Cerebellar cortex (tissue), 1 donor: ENCODE measurements at regions not wholly inside any gene's neighbourhood (a gene's known extent, or its start where the extent isn't known, plus 50 kb on each side); places are given as distances from the start of the nearest gene placed in this dataset.
A peak's percentile ranks its signal among the peaks of the same experiment; 100 is the strongest.
"Not testable (repeated sequence)": the region's sequence is repeated elsewhere in the genome, so short reads cannot be mapped to it uniquely, and the experiment has no call there.

ENCODE experiments used
- DNase-seq: peaks from one replicate; pipeline ENCODE4 v3.0.0-alpha.2; 2015; ENCODE audit warnings: low spot score

DNA sequence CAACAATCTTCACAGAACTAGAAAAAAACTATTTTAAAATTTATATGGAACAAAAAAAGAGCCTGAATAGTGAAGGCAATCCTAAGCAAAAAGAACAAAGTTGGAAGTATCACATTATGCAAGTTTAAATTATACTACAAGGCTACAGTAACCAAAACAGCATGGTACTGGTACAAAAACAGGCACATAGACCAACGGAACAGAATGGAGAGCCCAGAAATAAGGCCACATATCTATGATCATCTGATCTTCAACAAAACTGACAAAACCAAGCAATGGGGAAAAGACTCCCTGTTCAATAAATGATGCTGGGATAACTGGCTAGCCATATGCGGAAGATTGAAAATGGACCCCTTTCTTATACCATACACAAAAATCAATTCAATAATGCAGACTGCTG lies 74.4 kb upstream of the RTN4 start:
- DNase-seq: not testable (repeated sequence)

DNA sequence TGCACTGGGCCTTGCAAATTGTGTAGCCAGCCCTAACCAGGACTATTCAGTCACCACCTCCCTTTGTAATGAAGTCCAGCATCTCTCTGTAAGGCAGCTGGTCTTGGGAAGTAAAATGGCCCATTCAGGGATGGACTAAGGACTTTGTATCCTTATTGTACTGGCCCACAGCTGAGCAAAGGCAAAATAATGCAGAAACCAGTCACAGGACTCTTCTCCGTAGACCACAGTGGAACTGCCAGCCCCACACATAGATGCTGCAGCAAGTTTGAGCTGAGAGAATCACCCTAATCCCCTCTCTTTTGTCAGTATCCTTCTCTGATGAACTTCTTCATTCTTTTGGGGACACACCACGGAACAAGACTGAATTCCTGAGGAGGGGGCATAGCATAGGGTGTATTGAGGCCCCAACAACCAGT lies 73.6 kb upstream of the RTN4 start:
- no peak for DNase-seq

DNA sequence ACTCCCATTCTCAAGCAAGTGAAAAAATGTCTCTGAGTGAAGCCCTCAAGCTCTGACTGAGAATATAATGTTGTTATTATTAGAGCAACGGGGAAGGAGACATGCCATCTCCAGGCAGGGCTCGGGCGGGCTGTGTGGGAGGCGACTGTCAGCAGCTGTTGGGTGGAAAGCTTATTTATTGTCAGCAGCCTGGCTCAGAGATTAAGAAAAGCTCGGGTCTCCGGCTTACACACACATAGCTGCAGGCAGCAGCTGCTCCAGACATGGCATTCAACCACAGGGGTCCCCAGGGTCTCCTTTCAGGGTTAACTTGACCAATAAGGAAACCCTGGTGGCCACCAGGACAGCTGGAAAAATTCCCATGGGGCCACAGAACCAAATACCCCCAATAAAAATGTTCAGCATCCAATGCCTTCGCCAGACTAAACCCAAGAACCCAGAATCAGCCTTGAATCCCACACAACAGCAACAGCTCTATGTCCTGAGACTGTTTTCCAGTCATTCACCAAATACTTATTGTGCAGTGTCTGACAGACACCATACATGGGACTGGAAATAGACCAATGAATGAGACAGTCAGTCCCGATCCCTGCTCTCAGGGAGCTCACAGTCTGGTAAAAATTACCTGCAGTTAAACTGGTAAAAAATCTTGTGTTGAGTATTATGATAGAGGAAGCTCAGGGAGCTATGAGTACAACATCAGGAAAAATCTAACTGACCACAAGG lies 70.5 kb upstream of the RTN4 start:
- DNase-seq: no peak

DNA sequence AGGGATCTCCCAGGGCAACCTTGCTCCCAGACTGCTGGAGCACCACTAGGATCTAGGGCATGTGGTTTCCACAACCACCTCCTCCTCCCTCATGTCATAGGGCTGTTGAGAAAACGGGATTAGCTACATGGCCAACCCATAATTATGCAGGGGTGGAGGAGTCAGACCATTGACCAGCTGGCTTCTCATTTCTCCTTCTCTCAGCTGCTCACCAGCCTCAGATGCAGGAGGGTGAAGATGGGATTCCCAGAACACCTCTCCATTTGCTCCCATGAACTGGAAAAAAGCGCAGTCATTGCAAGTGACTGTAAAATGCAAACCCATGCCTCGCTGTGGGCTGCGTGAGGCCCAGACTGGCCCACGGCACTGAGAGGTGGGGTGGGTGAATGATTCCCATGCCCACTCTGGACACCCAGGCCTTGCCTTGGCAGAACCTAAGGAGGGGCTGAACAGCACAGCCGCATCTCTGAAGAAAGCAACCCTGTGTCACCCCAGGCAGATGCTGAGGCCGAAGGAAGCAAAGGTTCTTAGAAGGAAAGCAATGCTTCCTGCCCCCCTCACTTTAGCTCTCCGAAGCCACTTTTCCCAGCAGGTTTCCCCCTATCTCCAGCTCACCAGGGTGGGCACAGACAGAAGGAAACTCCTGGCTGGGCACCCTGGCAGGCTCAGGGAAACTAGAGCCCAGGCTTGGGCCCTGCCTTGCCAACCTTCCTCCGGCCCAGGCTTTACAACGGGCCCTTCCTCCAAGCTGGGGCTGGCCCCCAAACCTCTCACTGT lies 69.6 kb upstream of the RTN4 start:
- no peak for DNase-seq

DNA sequence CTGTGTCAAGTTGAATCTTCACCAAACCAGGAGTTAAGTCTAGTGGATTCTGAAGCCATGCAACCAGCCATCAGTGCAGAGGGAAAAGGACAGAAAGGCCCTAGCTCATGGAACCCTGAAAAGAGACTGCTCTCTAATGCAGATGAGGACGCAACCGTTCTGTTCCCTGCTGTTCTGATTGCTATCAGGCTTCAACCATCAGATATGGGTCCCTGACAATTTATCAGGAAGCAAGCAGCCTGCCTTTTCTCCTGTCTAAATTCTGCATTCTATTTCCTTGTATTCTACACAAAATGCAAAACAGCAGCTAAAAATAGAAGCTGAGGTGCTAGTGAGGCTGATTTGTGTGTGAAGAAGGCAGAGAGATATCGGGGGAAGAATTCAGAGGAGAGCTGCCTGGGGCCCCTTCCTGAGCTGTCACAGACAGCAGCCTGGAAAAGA lies 68.4 kb upstream of the RTN4 start:
- no peak for DNase-seq

DNA sequence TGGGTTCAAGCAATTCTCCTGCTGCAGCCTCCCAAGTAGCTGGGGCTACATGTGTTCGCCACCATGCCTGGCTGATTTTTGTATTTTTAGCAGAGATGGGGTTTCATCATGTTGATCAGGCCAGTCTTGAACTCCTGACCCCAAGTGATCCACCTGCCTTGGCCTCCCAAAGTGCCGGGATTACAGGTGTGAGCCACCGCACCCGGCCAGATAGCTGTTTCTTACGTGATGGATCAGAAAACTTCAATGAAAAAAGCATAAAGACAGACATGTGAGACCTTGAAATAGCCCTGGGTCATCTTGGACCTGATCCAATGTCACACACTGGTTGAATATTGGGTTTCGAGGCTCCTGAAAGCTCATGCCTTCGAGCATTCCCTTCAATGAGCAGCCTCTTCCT lies 66.7 kb upstream of the RTN4 start:
- no peak for DNase-seq

DNA sequence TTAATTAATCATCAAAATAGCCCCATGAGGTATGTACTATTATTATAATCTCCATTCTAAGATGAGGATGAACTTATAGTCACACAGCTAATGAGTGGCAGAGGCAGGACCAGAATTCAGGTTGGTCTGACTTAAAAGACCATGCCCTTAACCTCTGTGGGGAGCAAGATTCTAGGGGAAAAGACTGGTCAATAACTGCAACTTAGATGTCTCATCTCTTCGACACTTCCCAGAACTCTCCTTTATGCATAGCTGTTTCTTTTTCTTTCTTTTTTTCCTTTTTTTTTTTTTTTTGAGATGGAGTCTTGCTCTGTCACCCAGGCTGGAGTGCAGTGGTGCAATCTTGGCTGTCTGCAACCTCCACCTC lies 66.3 kb upstream of the RTN4 start:
- DNase-seq: no peak

DNA sequence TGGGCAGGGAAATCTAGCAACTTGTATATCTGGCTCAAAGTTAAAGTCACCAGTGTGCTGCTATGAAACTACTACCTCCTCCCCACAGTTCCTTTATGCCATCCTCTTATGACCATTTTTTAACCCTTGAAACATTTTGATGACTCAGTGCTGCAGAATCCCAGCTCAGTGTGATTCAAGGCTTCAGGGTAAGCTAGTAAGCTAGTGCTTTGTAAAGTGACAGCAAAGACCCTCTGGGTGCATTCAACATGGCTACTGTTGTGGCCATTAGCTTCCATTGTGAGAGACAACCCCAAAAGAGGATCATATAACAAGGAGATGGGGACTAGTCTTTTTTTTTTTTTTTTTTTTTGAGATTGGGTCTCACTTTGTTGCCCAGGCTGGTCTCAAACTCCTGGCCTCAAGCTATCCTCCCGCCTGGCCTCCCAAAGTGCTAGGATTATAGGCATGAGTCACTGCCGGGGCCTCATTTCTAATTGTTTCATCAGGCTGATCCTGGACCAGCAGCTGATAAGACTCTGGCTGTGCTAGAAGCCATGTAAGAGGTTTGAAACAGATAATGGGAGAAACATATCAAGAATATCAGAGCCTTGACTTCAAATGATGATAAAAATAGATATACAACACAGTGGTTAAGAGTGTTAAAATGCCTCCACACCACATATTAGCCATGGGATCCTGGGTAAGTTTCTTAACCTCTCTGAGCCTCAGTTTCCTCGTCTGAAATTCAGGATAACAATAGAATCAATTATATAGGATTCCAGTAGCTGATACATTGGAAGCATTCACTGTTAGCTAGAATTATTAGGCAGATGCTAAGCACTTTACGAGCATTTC lies 65.7 kb upstream of the RTN4 start:
- no peak for DNase-seq

DNA sequence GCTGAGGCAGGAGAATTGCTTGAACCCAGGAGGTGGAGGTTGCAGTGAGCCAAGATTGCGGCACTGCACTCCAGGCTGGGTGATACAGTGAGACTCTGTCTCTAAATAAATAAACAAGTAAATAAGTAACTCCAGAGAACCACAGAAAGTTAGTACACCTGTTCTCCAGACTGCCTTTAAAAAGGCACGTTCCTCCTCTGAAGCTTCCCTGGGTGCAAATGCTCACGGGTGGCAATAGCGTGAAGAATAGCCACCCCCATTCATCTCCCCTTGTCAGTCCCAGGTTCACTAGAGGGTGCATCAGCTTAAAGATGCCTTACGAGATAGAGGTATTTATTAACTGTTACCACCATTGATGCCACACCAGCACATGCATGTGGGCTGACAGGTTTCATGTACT lies 64.3 kb upstream of the RTN4 start:
- no peak for DNase-seq

DNA sequence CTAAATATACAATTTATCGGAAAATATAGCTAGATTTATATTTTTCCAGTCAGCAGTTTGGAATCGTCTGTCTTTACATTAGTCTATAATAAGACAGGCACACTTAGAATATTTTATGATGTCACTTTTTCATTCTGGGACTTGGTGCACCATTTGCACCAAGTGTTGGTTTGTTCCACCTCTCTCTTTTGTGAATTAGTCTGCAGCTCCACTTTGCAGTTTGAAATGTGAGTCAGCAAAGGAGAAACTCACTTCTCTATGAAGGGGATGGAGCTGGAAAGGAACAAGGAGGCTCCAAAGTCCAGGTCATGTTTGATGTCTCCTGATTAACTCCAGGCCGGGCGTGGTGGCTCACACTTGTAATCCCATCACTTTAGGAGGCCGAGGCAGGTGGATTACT lies 63.8 kb upstream of the RTN4 start:
- no peak for DNase-seq

DNA sequence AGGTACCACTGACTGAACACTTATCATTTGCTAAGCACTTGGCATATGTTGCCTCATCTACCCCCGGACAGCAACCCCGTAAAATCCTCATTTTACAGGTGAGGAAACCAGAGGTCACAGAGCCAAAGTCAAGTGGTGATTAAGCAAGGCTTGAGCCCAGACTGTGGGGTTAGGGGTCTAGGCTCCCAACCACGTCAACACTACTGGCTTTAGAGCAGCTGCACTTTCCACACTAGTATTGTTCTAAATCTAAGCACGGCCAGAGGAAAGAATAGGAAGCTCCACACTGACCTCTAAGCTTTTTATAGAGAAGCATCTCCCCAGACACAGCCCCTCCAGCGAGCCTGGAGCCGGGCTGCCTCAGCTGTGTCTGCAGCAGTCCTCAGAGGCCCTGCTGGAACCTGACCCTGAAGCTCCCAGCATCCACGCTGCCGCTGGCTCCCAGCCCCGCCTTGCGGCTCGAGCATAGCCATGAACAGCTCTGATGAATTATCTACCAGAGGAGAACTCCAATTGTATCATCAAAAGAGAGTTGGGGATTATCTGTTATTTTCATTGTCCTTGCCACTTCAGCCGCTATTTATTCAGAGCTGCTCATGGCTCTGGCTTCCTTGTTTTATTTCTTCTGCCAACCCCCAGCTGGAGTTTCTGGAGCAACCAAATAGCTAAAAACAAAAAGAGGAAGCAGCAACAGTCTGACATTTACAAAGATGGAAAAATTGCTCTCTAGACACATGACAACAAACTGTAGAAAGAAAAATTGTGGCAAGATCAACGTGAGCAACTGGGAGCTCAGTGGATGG lies 62.2 kb upstream of the RTN4 start:
- peak; percentile 70 for DNase-seq

DNA sequence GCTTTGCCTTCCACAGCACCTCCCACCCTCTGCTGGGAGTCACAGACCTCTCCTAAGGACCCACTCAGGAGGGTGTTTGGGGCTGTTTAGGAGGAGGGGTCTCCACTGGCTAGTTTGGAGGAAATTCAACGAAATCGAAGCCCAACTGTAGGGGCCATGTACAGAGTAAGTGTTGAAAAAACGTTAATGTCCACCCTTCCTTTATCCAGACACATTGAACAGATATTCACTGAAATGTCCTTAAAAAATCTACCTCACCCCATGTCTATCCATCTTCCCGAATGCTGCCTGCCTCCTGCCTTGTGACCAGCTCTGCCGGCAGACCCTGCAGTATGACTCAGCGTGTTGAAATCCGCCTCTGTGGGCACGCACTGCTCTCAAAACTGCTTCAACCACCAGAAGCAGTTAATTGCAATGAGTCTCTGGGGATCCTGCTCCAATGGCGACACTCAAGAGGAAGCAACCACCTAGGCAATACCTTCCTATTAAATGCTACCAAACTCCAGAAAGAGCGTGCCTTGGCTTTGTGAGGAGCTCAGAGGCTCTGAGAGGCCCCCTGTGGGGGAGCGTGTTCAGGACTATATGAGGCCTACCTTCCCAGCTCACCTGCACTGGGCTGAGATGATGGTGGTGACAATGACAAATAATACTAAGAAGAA lies 61.4 kb upstream of the RTN4 start:
- DNase-seq: peak; percentile 37

DNA sequence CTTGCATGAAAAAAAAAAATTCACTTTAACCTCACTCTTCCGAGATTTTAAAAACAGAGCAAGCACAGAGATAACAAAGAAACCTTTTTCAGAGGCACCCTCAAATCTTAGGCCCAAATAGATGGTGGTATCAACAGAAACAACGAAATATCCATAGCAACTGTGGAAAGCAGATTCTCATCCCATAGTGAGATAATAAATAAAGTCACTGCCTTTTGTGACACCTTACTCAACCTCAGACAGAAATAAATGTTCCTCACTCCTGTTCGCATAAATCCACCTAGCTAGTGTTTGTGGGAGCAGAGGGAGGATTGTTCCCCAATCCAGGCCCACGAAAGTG lies 60.9 kb upstream of the RTN4 start:
- DNase-seq: no peak

DNA sequence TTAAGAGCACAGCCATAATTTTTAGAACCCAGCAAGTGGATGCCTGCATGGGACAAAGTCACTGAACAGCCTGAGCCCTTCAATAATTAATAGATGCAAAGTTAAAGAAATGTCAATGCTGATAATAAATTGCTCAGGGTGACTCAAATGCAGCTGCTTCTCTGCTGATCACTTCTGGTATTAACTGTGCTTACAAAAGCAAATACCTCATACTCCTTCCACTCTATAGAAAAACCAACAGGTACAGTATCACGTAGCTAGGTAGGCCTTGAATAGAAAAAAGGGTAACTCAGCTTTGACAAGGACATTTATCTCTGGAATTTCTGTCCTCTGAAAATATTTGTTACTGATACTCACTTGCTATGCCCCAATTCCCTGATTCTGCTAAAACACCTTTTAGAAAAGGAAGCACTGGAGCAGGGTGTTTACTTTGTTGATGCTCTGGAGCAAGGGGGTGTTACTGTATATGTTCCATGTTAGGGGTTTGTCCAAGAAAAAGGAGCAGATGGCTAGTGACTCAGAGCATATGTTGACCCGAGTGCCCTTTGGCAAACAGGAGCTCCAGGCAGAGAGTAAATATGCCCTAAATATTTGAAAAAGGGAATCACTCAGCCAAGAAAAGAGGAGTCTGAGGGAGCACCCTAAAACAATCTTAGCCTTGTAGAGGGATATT lies 59.1 kb upstream of the RTN4 start:
- peak; percentile 90 for DNase-seq

DNA sequence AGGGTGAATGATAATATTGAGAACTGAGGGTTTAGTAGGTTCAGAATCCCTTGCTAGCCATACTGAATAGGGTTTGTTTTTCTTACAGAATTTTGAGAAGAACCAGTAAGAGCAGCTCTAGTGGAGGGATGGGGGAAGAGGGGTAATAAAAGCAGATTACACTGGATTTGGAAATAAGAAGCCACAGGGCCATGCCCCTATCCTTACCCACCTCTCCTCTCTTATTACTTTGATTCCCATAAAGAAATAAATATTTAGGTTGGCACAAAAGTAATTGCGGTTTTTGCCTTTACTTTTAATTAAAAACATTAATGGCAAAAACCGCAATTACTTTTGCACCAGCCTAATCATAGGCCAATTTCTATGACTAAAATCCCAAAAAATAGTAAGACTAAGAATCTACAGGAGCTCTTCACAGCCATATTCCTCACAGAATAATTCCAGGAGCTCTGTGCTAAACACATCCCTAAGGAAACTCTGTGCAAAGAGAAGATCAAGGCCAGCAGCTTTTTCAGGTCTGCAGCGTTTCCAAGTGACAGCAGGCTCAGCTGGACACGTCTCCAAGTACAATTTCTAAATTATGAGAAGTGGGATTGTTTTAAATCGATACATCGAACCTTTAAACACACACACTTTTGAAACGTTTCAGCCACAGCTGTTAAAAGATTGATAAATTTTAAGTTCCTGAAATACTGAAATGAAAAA lies 58.4 kb upstream of the RTN4 start:
- peak; percentile 50 for DNase-seq

DNA sequence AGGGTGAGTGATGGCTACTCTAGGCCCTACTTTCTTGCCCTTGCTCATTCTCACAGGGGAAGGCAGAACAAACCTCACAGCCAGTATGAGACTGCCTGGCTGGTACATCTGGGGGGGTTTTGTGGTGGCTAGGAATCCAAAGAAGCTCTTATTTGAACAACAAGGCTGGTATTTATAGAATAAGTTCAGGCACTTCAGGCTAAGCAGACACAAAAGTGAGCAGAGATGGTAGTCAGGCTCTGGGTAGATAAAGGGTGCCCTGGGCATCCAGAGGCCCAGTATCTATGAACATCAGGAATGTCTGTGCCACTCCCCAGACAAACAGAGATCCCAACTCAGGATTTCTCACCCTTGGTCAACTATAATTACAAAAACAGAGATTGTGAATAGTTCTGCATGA lies 57.2 kb upstream of the RTN4 start:
- no peak for DNase-seq

DNA sequence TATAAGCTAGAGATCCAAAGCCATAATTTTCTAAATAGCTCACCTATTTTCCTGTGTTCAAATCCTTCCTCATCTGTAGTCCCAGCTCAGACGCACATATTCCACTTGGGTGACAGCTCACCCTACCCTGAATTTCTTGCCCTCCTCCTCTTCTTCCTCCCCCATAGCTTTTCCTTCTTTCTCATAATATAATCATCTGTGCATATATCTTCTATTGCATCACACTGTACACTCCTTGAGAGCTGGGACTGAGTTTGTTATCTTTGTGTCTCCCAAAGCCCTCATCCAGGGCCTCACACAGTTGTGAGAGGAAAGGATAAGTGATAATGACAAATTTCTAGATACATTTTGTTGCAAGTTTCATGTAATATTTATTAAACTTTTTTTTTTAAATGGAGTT lies 55.9 kb upstream of the RTN4 start:
- no peak for DNase-seq

DNA sequence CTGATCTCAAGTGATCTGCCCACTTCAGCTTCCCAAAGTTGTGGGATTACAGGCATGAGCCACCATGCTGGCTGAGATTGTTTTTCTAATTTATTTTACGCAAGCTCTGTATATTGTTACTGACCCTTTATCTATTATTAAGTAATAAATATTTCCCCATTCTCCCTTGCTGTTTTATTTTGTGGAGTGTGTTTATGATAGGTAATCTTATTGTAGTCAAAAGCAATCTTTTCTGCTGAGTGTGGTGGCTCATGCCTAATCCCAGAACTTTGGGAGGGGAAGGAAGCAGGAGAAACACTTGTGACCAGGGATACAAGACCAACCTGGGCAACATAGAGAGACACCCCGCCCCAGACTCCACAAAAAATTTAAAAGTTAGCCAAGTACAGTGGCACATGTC lies 55.2 kb upstream of the RTN4 start:
- DNase-seq: no peak

DNA sequence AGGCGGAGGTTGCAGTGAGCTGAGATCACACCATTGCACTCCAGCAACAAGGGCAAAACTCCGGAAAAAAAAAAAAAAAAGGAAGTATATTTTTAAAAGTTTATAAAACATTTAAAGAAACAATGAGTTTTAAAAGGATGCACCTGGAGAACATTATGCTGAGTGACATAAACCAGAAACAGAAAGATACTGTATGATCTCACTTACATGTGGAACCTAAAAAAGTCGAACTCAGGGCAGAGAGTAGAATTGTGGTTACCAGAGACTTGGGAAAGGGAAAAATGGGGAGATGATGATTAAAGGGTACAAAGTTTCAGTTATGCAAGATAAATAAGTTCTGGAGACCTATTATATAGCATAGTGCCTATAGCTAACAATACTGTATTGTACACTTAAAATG lies 52.8 kb upstream of the RTN4 start:
- no peak for DNase-seq

DNA sequence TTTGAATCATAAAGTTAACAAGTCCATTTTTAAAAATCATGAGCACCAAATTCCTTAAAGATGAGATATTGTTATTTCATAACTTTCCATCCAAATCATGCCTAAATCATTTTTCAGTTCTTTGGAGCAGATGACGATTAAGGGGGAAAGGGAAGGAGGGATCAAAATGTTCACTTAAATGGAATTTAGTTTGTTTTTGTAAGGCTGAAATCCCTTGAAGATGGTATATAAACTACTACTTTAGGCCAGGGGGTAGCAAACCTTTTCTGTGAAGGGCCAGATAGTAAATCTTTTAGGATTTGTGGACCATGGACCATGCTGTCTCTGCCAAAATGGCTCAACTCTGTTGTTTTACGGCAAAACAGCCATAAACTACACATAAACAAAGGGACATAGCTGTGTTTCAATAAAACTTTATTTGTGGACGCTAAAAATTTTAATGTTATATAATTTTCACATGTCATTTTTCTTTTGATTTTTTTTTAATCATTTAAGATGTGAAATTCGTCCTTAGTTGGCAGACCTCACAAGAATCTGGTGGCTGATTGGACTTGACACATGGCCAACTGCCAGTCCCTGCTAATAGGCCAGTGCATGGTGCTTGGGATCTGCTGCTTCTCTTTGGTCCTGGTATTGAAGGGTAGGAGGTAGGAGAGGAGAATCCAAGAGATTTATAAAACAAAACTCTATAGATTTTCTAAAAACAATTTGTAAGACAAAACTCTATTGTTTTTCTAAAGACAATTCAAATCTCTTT lies 52.0 kb upstream of the RTN4 start:
- no peak for DNase-seq
